Panc1 (cell line): ENCODE measurements at regions not wholly inside any gene's neighbourhood (a gene's known extent, or its start where the extent isn't known, plus 50 kb on each side); places are given as distances from the start of the nearest gene placed in this dataset.

ENCODE experiments used
- ATAC-seq: fragments of 200-7000 bp; cut with Tn5 transposase; 2 replicates; pipeline ENCODE4 v1.9.1; 2020; ENCODE audit warnings: mild to moderate bottlenecking, moderate library complexity
- BruUV-seq: library from RNA; stranded (reverse); fragments of 400-500 nt; replicated peaks from 2 replicates; lab custom pipeline; 2021; lab: Mats Ljungman, UMichigan
- CTCF ChIA-PET: fragments of 300-600 bp; sonication (Branson Sonifier 250); formaldehyde crosslinking; loops from one replicate; lab custom pipeline; 2022; ENCODE audit warnings: antibody characterized with exemption; lab: Charles Lee
- POLR2A ChIA-PET: fragments of 300-600 bp; sonication (Branson Sonifier 250); formaldehyde crosslinking; loops from one replicate; lab custom pipeline; 2022; ENCODE audit warnings: antibody characterized with exemption; lab: Charles Lee
- DNase-seq: peaks from one replicate; pipeline ENCODE4 v3.0.0-alpha.2; 2010; ENCODE audit warnings: low read depth, low spot score
- H3K27ac ChIP-seq: 2 replicates; pipeline ENCODE4 v1.5.1; 2011; ENCODE audit warnings: mild to moderate bottlenecking, low read length, inconsistent platforms
- H3K27me3 ChIP-seq: fragments of 200-500 bp; sonication (Bioruptor generic); 2 replicates; pipeline ENCODE4 v1.6.0; 2014; ENCODE audit warnings: low read length, inconsistent platforms; ENCODE audit not compliant: control insufficient read depth, insufficient read depth
- H3K36me3 ChIP-seq: fragments of 200-500 bp; sonication (Bioruptor generic); 2 replicates; pipeline ENCODE4 v1.5.1; 2014; ENCODE audit warnings: inconsistent platforms, mild to moderate bottlenecking, low read length, moderate library complexity; ENCODE audit not compliant: control insufficient read depth, insufficient read depth
- H3K4me1 ChIP-seq: 2 replicates; pipeline ENCODE4 v1.5.1; 2011; ENCODE audit warnings: inconsistent platforms, mild to moderate bottlenecking, low read length, moderate library complexity; ENCODE audit not compliant: control insufficient read depth, insufficient read depth
- H3K4me3 ChIP-seq, 2 experiments: 2 replicates each; pipeline ENCODE4 v1.5.1; 2011 to 2012; ENCODE audit warnings: low read depth in 2 of 2, low read length in 2 of 2, mild to moderate bottlenecking in 2 of 2, inconsistent platforms in 1 of 2, moderate library complexity in 1 of 2
- H3K9me3 ChIP-seq: fragments of 200-500 bp; sonication (Bioruptor generic); 2 replicates; pipeline ENCODE4 v1.5.1; 2014; ENCODE audit warnings: low read depth, mild to moderate bottlenecking, inconsistent platforms, low read length, moderate library complexity; ENCODE audit not compliant: control insufficient read depth, insufficient read depth
- CTCF ChIP-seq: fragments of 450-650 bp; IDR thresholded peaks from 2 replicates; pipeline ENCODE4 v1.5.1; 2017; ENCODE audit warnings: mild to moderate bottlenecking
- POLR2AphosphoS5 ChIP-seq: IDR thresholded peaks from 2 replicates; pipeline ENCODE4 v1.6.1; 2012; ENCODE audit warnings: mild to moderate bottlenecking, low read depth, low read length, moderate library complexity
- REST ChIP-seq, 2 experiments: IDR thresholded peaks; 2 replicates each; pipeline ENCODE4 v1.6.1; 2011 to 2012; ENCODE audit warnings: low read depth in 2 of 2, control low read depth in 1 of 2, low read length in 1 of 2, mild to moderate bottlenecking in 1 of 2, moderate library complexity in 1 of 2; ENCODE audit not compliant: insufficient read depth in 1 of 2
- SIN3A ChIP-seq: IDR thresholded peaks from 2 replicates; pipeline ENCODE4 v1.6.1; 2012; ENCODE audit warnings: low read depth, mild to moderate bottlenecking, low read length, moderate library complexity, borderline replicate concordance; ENCODE audit not compliant: insufficient read depth
- TCF7L2 ChIP-seq: IDR thresholded peaks from 2 replicates; pipeline ENCODE4 v1.6.1; 2011; ENCODE audit warnings: mild to moderate bottlenecking, low read depth, low read length, inconsistent platforms
- in situ Hi-C: cut with HindIII; loops from 2 replicates; pipeline ENCODE4 v1.10.0; 2016; ENCODE audit warnings: low sequenced_read_pairs, low pct_unique_long_range_greater_than_20kb
- intact Hi-C: fragments of 100-400 bp; cut with micrococcal nuclease; formaldehyde crosslinking; loops from one replicate; pipeline ENCODE4 v1.10.0; 2022; ENCODE audit not compliant: unreplicated experiment

GRCh38 chr7:53446170-53446569 lies 410.7 kb downstream of the POM121L12 start:
- no peak for DNase-seq
- POLR2A ChIA-PET, result no interaction called here
- intact Hi-C loops, result no loop called here
- in situ Hi-C loops, result no loop called here
- Histone ChIP-seq H3K27ac (no peak overlapping the region), H3K9me3 (0 out of 2 replicates have a peak, but pooled peaks cover 6% of the 10 kb centered on the region), H3K4me1 (no peaks in the 10 kb centered on the region), H3K27me3 (no peaks in the 10 kb centered on the region), H3K4me3 (no peak overlapping the region), H3K36me3 (no peaks in the 10 kb centered on the region)
- no TSS peak for BruUV-seq
- TF ChIP-seq REST (IDR thresholded peaks at IDR 0.05; ENCODE audit: insufficient read depth in 1 of 2, low read depth in 2 of 2, low read length in 1 of 2), result no peak
- no peak for ATAC-seq
- CTCF ChIA-PET, result no interaction called here

- CTCF ChIA-PET, result interaction anchor here (0.7 kb wide), 1 partner anchor 45 kb away, joined by 3 read pairs; no protein-coding TSS in a partner anchor
- intact Hi-C loops, result no loop called here
- Histone ChIP-seq H3K4me1 (no peaks in the 10 kb centered on the region), H3K4me3 (no peak overlapping the region), H3K9me3 (peaks cover 9% of the 10 kb centered on the region; the same call in 1 of the 2 replicates), H3K27me3 (no peaks in the 10 kb centered on the region), H3K36me3 (no peaks in the 10 kb centered on the region), H3K27ac (no peak overlapping the region)
- no peak for DNase-seq
- POLR2A ChIA-PET, result no interaction called here
- TF ChIP-seq POLR2AphosphoS5 (no peak), TCF7L2 (no peak), SIN3A (no peak), REST (IDR thresholded peaks at IDR 0.05; ENCODE audit: insufficient read depth in 1 of 2, low read depth in 2 of 2, low read length in 1 of 2) (no peak), CTCF (no peak)
- in situ Hi-C loops, result no loop called here
- ATAC-seq, result no peak
- BruUV-seq, result no TSS peak
Observed at GRCh38 chr7:53458636-53459035, 423.2 kb downstream of the POM121L12 start.
